ENCODE measurements at regions not wholly inside any gene's neighbourhood (a gene's known extent, or its start where the extent isn't known, plus 50 kb on each side); places are given as distances from the start of the nearest gene placed in this dataset.

DNA sequence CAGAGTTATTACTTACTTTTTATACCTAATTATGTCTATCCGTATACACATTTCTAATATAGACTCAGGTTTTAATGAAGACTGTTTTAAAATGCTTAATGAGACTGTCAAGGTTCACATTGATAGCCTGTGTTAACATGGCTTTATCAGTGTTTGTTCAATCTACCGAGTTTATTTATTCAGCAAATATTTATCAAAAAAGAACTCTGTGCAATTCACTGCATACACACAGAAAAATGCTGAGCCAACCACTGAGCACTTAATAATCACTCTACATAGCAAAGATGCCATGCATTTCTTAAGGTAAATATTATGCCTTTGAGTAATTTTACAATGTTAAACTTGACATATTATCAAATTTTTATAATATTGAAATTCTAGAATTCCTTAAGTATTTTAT lies 428.2 kb downstream of the ANXA1 start:
- TF ChIP-seq, protein P1, sequence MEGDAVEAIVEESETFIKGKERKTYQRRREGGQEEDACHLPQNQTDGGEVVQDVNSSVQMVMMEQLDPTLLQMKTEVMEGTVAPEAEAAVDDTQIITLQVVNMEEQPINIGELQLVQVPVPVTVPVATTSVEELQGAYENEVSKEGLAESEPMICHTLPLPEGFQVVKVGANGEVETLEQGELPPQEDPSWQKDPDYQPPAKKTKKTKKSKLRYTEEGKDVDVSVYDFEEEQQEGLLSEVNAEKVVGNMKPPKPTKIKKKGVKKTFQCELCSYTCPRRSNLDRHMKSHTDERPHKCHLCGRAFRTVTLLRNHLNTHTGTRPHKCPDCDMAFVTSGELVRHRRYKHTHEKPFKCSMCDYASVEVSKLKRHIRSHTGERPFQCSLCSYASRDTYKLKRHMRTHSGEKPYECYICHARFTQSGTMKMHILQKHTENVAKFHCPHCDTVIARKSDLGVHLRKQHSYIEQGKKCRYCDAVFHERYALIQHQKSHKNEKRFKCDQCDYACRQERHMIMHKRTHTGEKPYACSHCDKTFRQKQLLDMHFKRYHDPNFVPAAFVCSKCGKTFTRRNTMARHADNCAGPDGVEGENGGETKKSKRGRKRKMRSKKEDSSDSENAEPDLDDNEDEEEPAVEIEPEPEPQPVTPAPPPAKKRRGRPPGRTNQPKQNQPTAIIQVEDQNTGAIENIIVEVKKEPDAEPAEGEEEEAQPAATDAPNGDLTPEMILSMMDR (IDR thresholded peaks at IDR 0.05): no peak
- TF ChIP-seq EZH2 (IDR thresholded peaks at IDR 0.05) (no peak), EZH2phosphoT487 (IDR thresholded peaks at IDR 0.05) (no peak)
